Keratinocyte (primary cell): ENCODE measurements at regions not wholly inside any gene's neighbourhood (a gene's known extent, or its start where the extent isn't known, plus 50 kb on each side); places are given as distances from the start of the nearest gene placed in this dataset.

Experiments
- DNase-seq: peaks from one replicate; pipeline ENCODE4 v3.0.0-alpha.2; 2011; ENCODE audit warnings: low read depth, missing footprints, low spot score
- FAIRE-seq: peaks from 2 replicates; lab custom pipeline; 2011; peaks lifted over from hg19 to GRCh38; lab: Jason Lieb, UNC
- H2AFZ ChIP-seq: 2 replicates; pipeline ENCODE4 v1.6.0; 2012; ENCODE audit warnings: low read length, control low read depth, inconsistent platforms; ENCODE audit not compliant: control insufficient read depth
- H3K27ac ChIP-seq: 2 replicates; pipeline ENCODE4 v1.5.1; 2011; ENCODE audit warnings: low read length; ENCODE audit not compliant: control insufficient read depth, insufficient read depth
- H3K27me3 ChIP-seq: 3 replicates; pipeline ENCODE4 v1.6.0; 2011; ENCODE audit warnings: low read length; ENCODE audit not compliant: control insufficient read depth, insufficient read depth; ENCODE audit errors: extremely low read depth
- H3K36me3 ChIP-seq, 2 experiments: 2 replicates in 1 of 2; 3 replicates in 1 of 2; pipeline ENCODE4 v1.5.1; 2011; ENCODE audit warnings: low read length in 2 of 2, mild to moderate bottlenecking in 1 of 2; ENCODE audit not compliant: control insufficient read depth in 2 of 2, insufficient read depth in 2 of 2; ENCODE audit errors: extremely low read depth in 1 of 2
- H3K4me1 ChIP-seq: 3 replicates; pipeline ENCODE4 v1.5.1; 2011; ENCODE audit warnings: low read length; ENCODE audit not compliant: control insufficient read depth, insufficient read depth; ENCODE audit errors: extremely low read depth
- H3K4me2 ChIP-seq: 3 replicates; pipeline ENCODE4 v1.6.0; 2011; ENCODE audit warnings: low read depth, low read length; ENCODE audit not compliant: control insufficient read depth, insufficient read depth; ENCODE audit errors: extremely low read depth
- H3K4me3 ChIP-seq, 3 experiments: fragments of 200-600 bp in 1 of 3; sonication (generic) in 1 of 3; 2 replicates in 2 of 3; 3 replicates in 1 of 3; pipeline ENCODE4 v1.5.1; 2011 to 2016; ENCODE audit warnings: low read length in 3 of 3, mild to moderate bottlenecking in 3 of 3, control low read depth in 2 of 3, inconsistent platforms in 1 of 3, low read depth in 1 of 3, mixed read lengths in 1 of 3, mixed run types in 1 of 3, moderate library complexity in 1 of 3; ENCODE audit not compliant: control insufficient read depth in 2 of 3, insufficient read depth in 2 of 3; ENCODE audit errors: extremely low read depth in 1 of 3
- H3K79me2 ChIP-seq: 2 replicates; pipeline ENCODE4 v1.6.0; 2012; ENCODE audit warnings: low read length; ENCODE audit not compliant: control insufficient read depth, insufficient read depth
- H3K9ac ChIP-seq: 3 replicates; pipeline ENCODE4 v1.6.0; 2011; ENCODE audit warnings: low read length; ENCODE audit not compliant: control insufficient read depth, insufficient read depth; ENCODE audit errors: extremely low read depth
- H3K9me1 ChIP-seq: 3 replicates; pipeline ENCODE4 v1.6.0; 2011; ENCODE audit warnings: low read length; ENCODE audit not compliant: control insufficient read depth, insufficient read depth; ENCODE audit errors: extremely low read depth
- H3K9me3 ChIP-seq: 2 replicates; pipeline ENCODE4 v1.5.1; 2012; ENCODE audit warnings: low read depth, low read length; ENCODE audit not compliant: control insufficient read depth
- H4K20me1 ChIP-seq: 3 replicates; pipeline ENCODE4 v1.6.0; 2011; ENCODE audit warnings: low read length; ENCODE audit not compliant: control insufficient read depth, insufficient read depth; ENCODE audit errors: extremely low read depth
- EZH2 ChIP-seq: IDR thresholded peaks from one replicate; pipeline ENCODE4 v1.6.1; 2012; ENCODE audit warnings: inconsistent platforms, mild to moderate bottlenecking, low read length, moderate library complexity
- dilution Hi-C: fragments of 300-500 bp; cut with MboI; formaldehyde crosslinking; loops from one replicate; pipeline ENCODE4 v1.7.0; 2020; ENCODE audit warnings: low sequenced_read_pairs; ENCODE audit not compliant: extremely low pct_ligation_motif_present
- TF ChIP-seq, protein P1 (sequence below), 3 experiments: IDR thresholded peaks in 1 of 3; conservative IDR thresholded peaks in 1 of 3; optimal IDR thresholded peaks in 1 of 3; 2 replicates in 2 of 3; 3 replicates in 1 of 3; pipeline versions ENCODE3 to v1.5.1; 2011; ENCODE audit warnings: low read length in 3 of 3, mild to moderate bottlenecking in 3 of 3, moderate library complexity in 2 of 3, control low read depth in 1 of 3, inconsistent platforms in 1 of 3; ENCODE audit not compliant: insufficient read depth in 2 of 3; ENCODE audit errors: extremely low read depth in 1 of 3

DNA sequence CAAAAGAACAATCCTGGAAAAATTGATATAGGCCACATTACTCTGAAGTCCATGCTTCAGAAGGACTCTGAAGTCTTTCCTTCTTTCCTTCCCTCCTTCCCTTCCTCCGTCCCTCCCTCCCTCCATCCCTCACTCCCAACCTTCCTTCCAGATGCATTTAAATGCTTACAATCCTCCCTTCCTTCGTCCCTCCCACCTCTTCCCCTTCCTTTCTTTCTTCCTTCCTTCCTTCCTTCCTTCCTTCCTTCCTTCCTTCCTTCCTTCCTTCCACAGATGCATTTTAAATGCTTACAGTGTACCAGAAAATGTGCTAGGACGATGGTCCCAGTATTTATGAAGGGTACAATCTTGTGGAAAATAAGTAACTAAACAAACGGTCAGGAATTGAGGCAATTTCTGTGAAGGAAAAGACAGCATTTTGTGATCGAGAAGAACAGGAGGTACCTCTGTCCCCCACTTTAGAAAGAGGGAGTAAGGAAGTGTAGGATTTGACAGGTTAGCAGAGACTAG lies 181.3 kb upstream of the TUT7 start:
- no peaks in the 10 kb centered on the region for H3K36me3 ChIP-seq
- H3K27ac ChIP-seq: no peak overlapping the region
- DNase-seq (no peak), FAIRE-seq (no peak)
- no peak for TF ChIP-seq EZH2
- TF ChIP-seq, protein P1, sequence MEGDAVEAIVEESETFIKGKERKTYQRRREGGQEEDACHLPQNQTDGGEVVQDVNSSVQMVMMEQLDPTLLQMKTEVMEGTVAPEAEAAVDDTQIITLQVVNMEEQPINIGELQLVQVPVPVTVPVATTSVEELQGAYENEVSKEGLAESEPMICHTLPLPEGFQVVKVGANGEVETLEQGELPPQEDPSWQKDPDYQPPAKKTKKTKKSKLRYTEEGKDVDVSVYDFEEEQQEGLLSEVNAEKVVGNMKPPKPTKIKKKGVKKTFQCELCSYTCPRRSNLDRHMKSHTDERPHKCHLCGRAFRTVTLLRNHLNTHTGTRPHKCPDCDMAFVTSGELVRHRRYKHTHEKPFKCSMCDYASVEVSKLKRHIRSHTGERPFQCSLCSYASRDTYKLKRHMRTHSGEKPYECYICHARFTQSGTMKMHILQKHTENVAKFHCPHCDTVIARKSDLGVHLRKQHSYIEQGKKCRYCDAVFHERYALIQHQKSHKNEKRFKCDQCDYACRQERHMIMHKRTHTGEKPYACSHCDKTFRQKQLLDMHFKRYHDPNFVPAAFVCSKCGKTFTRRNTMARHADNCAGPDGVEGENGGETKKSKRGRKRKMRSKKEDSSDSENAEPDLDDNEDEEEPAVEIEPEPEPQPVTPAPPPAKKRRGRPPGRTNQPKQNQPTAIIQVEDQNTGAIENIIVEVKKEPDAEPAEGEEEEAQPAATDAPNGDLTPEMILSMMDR (optimal IDR thresholded peaks at IDR 0.05 in 1 of 3, IDR thresholded peaks at IDR 0.05 in 1 of 3, conservative IDR thresholded peaks at IDR 0.05 in 1 of 3; ENCODE audit: extremely low read depth in 1 of 3, insufficient read depth in 2 of 3, low read length in 3 of 3): no peak
- no peaks in the 10 kb centered on the region for H4K20me1 ChIP-seq
- H3K9ac ChIP-seq: no peak overlapping the region
- no peaks in the 10 kb centered on the region for H3K9me1 ChIP-seq
- no peaks in the 10 kb centered on the region for H3K4me1 ChIP-seq
- dilution Hi-C loops: no loop called here
- H3K4me2 ChIP-seq: no peak overlapping the region
- H3K4me3 ChIP-seq: no peak overlapping the region
- H3K9me3 ChIP-seq: no peaks in the 10 kb centered on the region
- H3K79me2 ChIP-seq: no peaks in the 10 kb centered on the region
- H2AFZ ChIP-seq: no peak overlapping the region
- no peaks in the 10 kb centered on the region for H3K27me3 ChIP-seq

DNA sequence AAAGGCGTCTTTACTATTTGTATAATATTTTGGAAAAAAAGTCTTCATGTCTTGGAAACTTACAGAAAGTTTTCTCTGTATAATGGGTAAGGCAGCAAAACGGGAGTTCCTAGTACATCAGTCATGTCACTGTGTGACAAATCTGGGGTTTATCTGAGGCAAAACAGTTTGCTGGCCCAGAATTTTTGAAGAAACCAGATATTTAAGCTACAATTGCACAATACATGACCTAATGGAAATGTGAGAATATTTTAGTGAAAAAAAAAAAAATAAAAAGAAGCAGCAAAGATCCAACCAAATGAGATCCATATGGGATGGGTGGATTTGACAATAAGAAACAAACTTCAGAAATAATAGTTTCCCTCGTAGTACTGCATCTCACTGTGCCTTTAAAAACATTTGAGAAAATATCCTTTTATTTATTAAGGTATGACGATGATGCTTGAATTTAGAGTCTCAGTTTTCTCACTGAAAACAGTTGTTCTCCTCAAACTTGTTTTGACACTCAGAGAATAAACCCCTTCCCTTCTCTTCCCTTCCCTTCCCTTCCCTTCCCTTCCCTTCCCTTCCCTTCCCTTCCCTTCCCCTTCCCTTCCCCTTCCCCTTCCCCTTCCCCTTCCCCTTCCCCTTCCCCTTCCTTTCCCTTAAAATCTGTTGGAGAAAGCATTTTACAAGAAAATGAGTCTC lies 180.5 kb upstream of the TUT7 start:
- no peaks in the 10 kb centered on the region for H3K27me3 ChIP-seq
- no peaks in the 10 kb centered on the region for H3K9me3 ChIP-seq
- TF ChIP-seq, protein P1 (optimal IDR thresholded peaks at IDR 0.05 in 1 of 3, IDR thresholded peaks at IDR 0.05 in 1 of 3, conservative IDR thresholded peaks at IDR 0.05 in 1 of 3; ENCODE audit: extremely low read depth in 1 of 3, insufficient read depth in 2 of 3, low read length in 3 of 3): no peak
- no peak for TF ChIP-seq EZH2
- H3K79me2 ChIP-seq: no peaks in the 10 kb centered on the region
- dilution Hi-C loops: no loop called here
- peaks cover 5% of the 10 kb centered on the region for H3K4me1 ChIP-seq
- H3K9me1 ChIP-seq: no peaks in the 10 kb centered on the region
- no peak overlapping the region for H3K4me3 ChIP-seq
- H3K27ac ChIP-seq: no peak overlapping the region
- no peak overlapping the region for H2AFZ ChIP-seq
- no peaks in the 10 kb centered on the region for H4K20me1 ChIP-seq
- DNase-seq: no peak
- no peak overlapping the region for H3K4me2 ChIP-seq
- FAIRE-seq: no peak
- no peak overlapping the region for H3K9ac ChIP-seq
- H3K36me3 ChIP-seq: no peaks in the 10 kb centered on the region
